ENCODE measurements at regions not wholly inside any gene's neighbourhood (a gene's known extent, or its start where the extent isn't known, plus 50 kb on each side); places are given as distances from the start of the nearest gene placed in this dataset.

GRCh38 chr3:64837126-64837738 is 149.4 kb upstream of the ADAMTS9 start:
- H3K27ac Mint-ChIP-seq (ENCODE audit: unreplicated experiment) = no peak overlapping the region
- H3K27me3 Mint-ChIP-seq (ENCODE audit: low read depth) = peaks cover 2% of the 10 kb centered on the region
- no peaks in the 10 kb centered on the region for H3K9me3 Mint-ChIP-seq (ENCODE audit: low read depth)
- no peaks in the 10 kb centered on the region for H3K4me1 Mint-ChIP-seq (ENCODE audit: low read depth)
- no peak for TF ChIP-seq CTCF (IDR thresholded peaks at IDR 0.05)
- H3K4me3 Mint-ChIP-seq (ENCODE audit: unreplicated experiment) = no peak overlapping the region
- no peak for DNase-seq (ENCODE audit: low spot score)
- no peaks in the 10 kb centered on the region for H3K36me3 Mint-ChIP-seq (ENCODE audit: low read depth)

DNA sequence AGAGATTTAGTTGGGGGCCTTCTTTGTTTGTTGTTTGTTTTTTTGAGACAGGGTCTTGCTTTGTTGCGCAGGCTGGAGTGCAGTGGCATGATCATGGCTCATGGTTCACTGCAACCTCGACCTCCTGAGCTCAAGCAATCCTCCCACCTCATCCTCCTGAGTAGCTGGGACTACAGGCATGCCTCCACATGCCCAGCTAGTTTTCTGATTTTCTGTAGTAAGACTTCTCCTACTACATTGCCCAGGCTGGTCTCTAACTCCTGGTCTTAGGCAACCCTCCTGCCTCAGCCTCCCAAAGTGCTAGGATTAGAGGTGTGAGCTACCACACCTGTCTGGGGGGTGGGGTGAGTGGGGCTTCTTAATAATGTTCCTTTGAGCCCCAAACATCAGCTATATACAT is 148.3 kb upstream of the ADAMTS9 start:
- no peak overlapping the region for H3K4me3 Mint-ChIP-seq (ENCODE audit: unreplicated experiment)
- TF ChIP-seq CTCF (IDR thresholded peaks at IDR 0.05) = no peak
- no peak overlapping the region for H3K27ac Mint-ChIP-seq (ENCODE audit: unreplicated experiment)
- H3K36me3 Mint-ChIP-seq (ENCODE audit: low read depth) = no peaks in the 10 kb centered on the region
- DNase-seq (ENCODE audit: low spot score) = no peak
- no peaks in the 10 kb centered on the region for H3K4me1 Mint-ChIP-seq (ENCODE audit: low read depth)
- H3K27me3 Mint-ChIP-seq (ENCODE audit: low read depth) = peaks cover 2% of the 10 kb centered on the region
- H3K9me3 Mint-ChIP-seq (ENCODE audit: low read depth) = no peaks in the 10 kb centered on the region

GRCh38 chr3:64832098-64832497 is 144.3 kb upstream of the ADAMTS9 start:
- Mint-ChIP-seq H3K4me3 (ENCODE audit: unreplicated experiment) (no peak overlapping the region), H3K36me3 (ENCODE audit: low read depth) (no peaks in the 10 kb centered on the region), H3K4me1 (ENCODE audit: low read depth) (peaks cover 10% of the 10 kb centered on the region), H3K27me3 (ENCODE audit: low read depth) (no peaks in the 10 kb centered on the region), H3K9me3 (ENCODE audit: low read depth) (no peaks in the 10 kb centered on the region), H3K27ac (ENCODE audit: unreplicated experiment) (no peak overlapping the region)
- no peak for DNase-seq (ENCODE audit: low spot score)
- TF ChIP-seq CTCF (IDR thresholded peaks at IDR 0.05) = no peak

- Mint-ChIP-seq H3K4me3 (ENCODE audit: unreplicated experiment) (no peak overlapping the region), H3K9me3 (ENCODE audit: low read depth) (no peaks in the 10 kb centered on the region), H3K27me3 (ENCODE audit: low read depth) (no peaks in the 10 kb centered on the region), H3K4me1 (ENCODE audit: low read depth) (peaks cover 10% of the 10 kb centered on the region), H3K27ac (ENCODE audit: unreplicated experiment) (no peak overlapping the region), H3K36me3 (ENCODE audit: low read depth) (no peaks in the 10 kb centered on the region)
- DNase-seq (ENCODE audit: low spot score) = no peak
- TF ChIP-seq CTCF (IDR thresholded peaks at IDR 0.05) = no peak
Measured at GRCh38 chr3:64830681-64831080, 142.9 kb upstream of the ADAMTS9 start.

- Mint-ChIP-seq H3K4me1 (ENCODE audit: low read depth) (peaks cover 22% of the 10 kb centered on the region), H3K36me3 (ENCODE audit: low read depth) (no peaks in the 10 kb centered on the region), H3K4me3 (ENCODE audit: unreplicated experiment) (no peak overlapping the region), H3K9me3 (ENCODE audit: low read depth) (no peaks in the 10 kb centered on the region), H3K27me3 (ENCODE audit: low read depth) (no peaks in the 10 kb centered on the region), H3K27ac (ENCODE audit: unreplicated experiment) (no peak overlapping the region)
- no peak for DNase-seq (ENCODE audit: low spot score)
- no peak for TF ChIP-seq CTCF (IDR thresholded peaks at IDR 0.05)
Measured at GRCh38 chr3:64829331-64829730, 141.5 kb upstream of the ADAMTS9 start.
